Neural progenitor cell (in vitro differentiated cells): ENCODE measurements at regions not wholly inside any gene's neighbourhood (a gene's known extent, or its start where the extent isn't known, plus 50 kb on each side); places are given as distances from the start of the nearest gene placed in this dataset.

ENCODE experiments used
- DNase-seq: peaks from one replicate; pipeline ENCODE4 v3.0.0-alpha.2; 2016; ENCODE audit warnings: low spot score
- H2AFZ ChIP-seq: fragments of 200-600 bp; sonication (generic); replicated peaks from 2 replicates; pipeline ENCODE4 v1.6.1; 2016; ENCODE audit warnings: antibody characterized with exemption
- H3F3A ChIP-seq: fragments of 200-600 bp; sonication (generic); 2 replicates; pipeline ENCODE4 v1.6.1; 2016; ENCODE audit warnings: antibody characterized with exemption, low read depth
- H3K27ac ChIP-seq: fragments of 200-600 bp; sonication (generic); 2 replicates; pipeline ENCODE4 v1.5.1; 2016; ENCODE audit warnings: mild to moderate bottlenecking
- H3K27me3 ChIP-seq: fragments of 200-600 bp; sonication (generic); 2 replicates; pipeline ENCODE4 v1.6.1; 2016; ENCODE audit warnings: mild to moderate bottlenecking, moderate library complexity
- H3K36me3 ChIP-seq: fragments of 200-600 bp; sonication (generic); 2 replicates; pipeline ENCODE4 v1.5.1; 2016
- H3K4me1 ChIP-seq: fragments of 200-600 bp; sonication (generic); 2 replicates; pipeline ENCODE4 v1.6.1; 2016; ENCODE audit warnings: mixed run types
- H3K4me2 ChIP-seq: fragments of 200-600 bp; sonication (generic); 2 replicates; pipeline ENCODE4 v1.6.1; 2016
- H3K4me3 ChIP-seq: fragments of 200-600 bp; sonication (generic); 2 replicates; pipeline ENCODE4 v1.5.1; 2016
- H3K79me2 ChIP-seq: fragments of 200-600 bp; sonication (generic); 2 replicates; pipeline ENCODE4 v1.6.1; 2016; ENCODE audit warnings: low read depth
- H3K9ac ChIP-seq: fragments of 200-600 bp; sonication (generic); 2 replicates; pipeline ENCODE4 v1.6.1; 2016
- H3K9me3 ChIP-seq: fragments of 200-600 bp; sonication (generic); 2 replicates; pipeline ENCODE4 v1.5.1; 2016; ENCODE audit warnings: low read depth
- H4K20me1 ChIP-seq: fragments of 200-600 bp; sonication (generic); 2 replicates; pipeline ENCODE4 v1.6.1; 2016; ENCODE audit warnings: low read depth
- H3K27ac Mint-ChIP-seq: 3 replicates; pipeline ENCODE4 v1.8.0; 2021; ENCODE audit warnings: mixed read lengths
- H3K27me3 Mint-ChIP-seq: 2 replicates; pipeline ENCODE4 v1.8.0; 2022; ENCODE audit warnings: low read depth, mild to moderate bottlenecking, inconsistent platforms, moderate library complexity, mixed read lengths; ENCODE audit not compliant: insufficient read depth
- H3K36me3 Mint-ChIP-seq: 3 replicates; pipeline ENCODE4 v1.8.0; 2021; ENCODE audit warnings: mixed read lengths
- H3K4me1 Mint-ChIP-seq: 3 replicates; pipeline ENCODE4 v1.8.0; 2021; ENCODE audit warnings: mixed read lengths
- H3K4me3 Mint-ChIP-seq: 3 replicates; pipeline ENCODE4 v1.8.0; 2021; ENCODE audit warnings: mild to moderate bottlenecking, moderate library complexity, mixed read lengths
- H3K9me3 Mint-ChIP-seq: 3 replicates; pipeline ENCODE4 v1.8.0; 2020; ENCODE audit warnings: mixed read lengths
- EZH2 ChIP-seq: fragments of 200-600 bp; sonication (generic); IDR thresholded peaks from 2 replicates; pipeline ENCODE4 v1.6.1; 2017; ENCODE audit warnings: antibody characterized with exemption, mild to moderate bottlenecking, moderate library complexity
- EZH2phosphoT487 ChIP-seq: fragments of 200-600 bp; sonication (generic); IDR thresholded peaks from 2 replicates; pipeline ENCODE4 v1.6.1; 2017; ENCODE audit warnings: antibody characterized with exemption
- TF ChIP-seq, protein P1 (sequence below): fragments of 200-600 bp; sonication (generic); IDR thresholded peaks from 2 replicates; pipeline ENCODE4 v1.5.1; 2017; ENCODE audit warnings: antibody characterized with exemption, mild to moderate bottlenecking

DNA sequence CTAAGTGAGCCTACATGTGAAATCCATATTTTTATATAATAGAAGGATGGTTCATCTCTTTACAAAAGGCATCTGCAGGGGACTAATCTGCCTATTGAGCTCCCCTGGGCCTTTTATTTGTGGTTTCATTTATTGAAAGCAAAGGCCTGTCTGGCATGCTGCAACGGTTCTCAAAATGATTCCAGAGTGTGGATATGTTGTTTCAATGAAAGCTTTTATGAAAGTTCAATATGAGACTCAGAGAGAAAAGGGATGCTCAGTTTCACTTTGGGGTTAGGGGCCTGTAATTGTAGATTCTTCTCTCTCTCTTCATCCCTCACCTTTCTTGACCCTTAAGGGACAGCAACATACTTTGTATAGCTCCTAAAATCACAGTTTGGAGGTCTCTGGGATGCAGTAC is 204.2 kb upstream of the CASK start:
- no peak overlapping the region for H3K4me2 ChIP-seq
- Mint-ChIP-seq H3K4me1 (peaks cover 16% of the 10 kb centered on the region), H3K9me3 (peaks cover 4% of the 10 kb centered on the region), H3K4me3 (no peak overlapping the region), H3K27me3 (no peaks in the 10 kb centered on the region), H3K27ac (no peak overlapping the region), H3K36me3 (no peaks in the 10 kb centered on the region)
- no peaks in the 10 kb centered on the region for H3K4me1 ChIP-seq
- H3K27ac ChIP-seq: no peak overlapping the region
- H3K9me3 ChIP-seq: no peaks in the 10 kb centered on the region
- H3K36me3 ChIP-seq: no peaks in the 10 kb centered on the region
- DNase-seq: no peak
- no peak overlapping the region for H3K4me3 ChIP-seq
- H3K9ac ChIP-seq: no peak overlapping the region
- no peak overlapping the region for H2AFZ ChIP-seq
- H3F3A ChIP-seq: no peaks in the 10 kb centered on the region
- H3K27me3 ChIP-seq: no peaks in the 10 kb centered on the region
- TF ChIP-seq EZH2 (no peak), EZH2phosphoT487 (no peak)
- TF ChIP-seq, protein P1, sequence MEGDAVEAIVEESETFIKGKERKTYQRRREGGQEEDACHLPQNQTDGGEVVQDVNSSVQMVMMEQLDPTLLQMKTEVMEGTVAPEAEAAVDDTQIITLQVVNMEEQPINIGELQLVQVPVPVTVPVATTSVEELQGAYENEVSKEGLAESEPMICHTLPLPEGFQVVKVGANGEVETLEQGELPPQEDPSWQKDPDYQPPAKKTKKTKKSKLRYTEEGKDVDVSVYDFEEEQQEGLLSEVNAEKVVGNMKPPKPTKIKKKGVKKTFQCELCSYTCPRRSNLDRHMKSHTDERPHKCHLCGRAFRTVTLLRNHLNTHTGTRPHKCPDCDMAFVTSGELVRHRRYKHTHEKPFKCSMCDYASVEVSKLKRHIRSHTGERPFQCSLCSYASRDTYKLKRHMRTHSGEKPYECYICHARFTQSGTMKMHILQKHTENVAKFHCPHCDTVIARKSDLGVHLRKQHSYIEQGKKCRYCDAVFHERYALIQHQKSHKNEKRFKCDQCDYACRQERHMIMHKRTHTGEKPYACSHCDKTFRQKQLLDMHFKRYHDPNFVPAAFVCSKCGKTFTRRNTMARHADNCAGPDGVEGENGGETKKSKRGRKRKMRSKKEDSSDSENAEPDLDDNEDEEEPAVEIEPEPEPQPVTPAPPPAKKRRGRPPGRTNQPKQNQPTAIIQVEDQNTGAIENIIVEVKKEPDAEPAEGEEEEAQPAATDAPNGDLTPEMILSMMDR: no peak
- H4K20me1 ChIP-seq: no peaks in the 10 kb centered on the region
- no peaks in the 10 kb centered on the region for H3K79me2 ChIP-seq

DNA sequence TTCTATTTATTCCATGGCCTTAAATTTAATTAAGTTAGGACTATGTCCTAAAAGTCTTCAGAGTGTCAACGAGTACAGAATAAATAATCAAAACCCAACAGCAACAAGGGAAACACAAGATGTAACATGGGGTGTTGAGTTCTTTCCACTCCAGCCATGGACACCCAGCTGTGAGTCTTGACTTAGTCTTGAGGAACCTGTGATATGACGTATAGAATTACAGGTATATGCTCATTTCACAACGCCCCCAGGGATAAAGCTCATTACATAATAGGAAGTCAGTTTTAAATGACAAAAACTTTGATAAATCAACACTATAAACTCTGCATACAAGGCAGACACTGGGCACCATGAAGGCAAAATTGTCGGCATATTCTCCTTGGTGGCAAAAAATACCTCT is 200.0 kb upstream of the CASK start:
- H3K27me3 Mint-ChIP-seq: no peaks in the 10 kb centered on the region
- peaks cover 4% of the 10 kb centered on the region for H3K9me3 Mint-ChIP-seq
- Histone ChIP-seq H3K4me3 (no peak overlapping the region), H3K9me3 (no peaks in the 10 kb centered on the region), H3K27ac (no peak overlapping the region), H3K36me3 (no peaks in the 10 kb centered on the region), H2AFZ (no peak overlapping the region), H3F3A (no peaks in the 10 kb centered on the region), H3K27me3 (no peaks in the 10 kb centered on the region), H3K79me2 (no peaks in the 10 kb centered on the region), H4K20me1 (no peaks in the 10 kb centered on the region), H3K9ac (no peak overlapping the region), H3K4me1 (no peaks in the 10 kb centered on the region), H3K4me2 (no peak overlapping the region)
- TF ChIP-seq, protein P1: no peak
- no peak for TF ChIP-seq EZH2phosphoT487
- TF ChIP-seq EZH2: no peak
- H3K4me1 Mint-ChIP-seq: peaks cover 16% of the 10 kb centered on the region
- H3K4me3 Mint-ChIP-seq: no peak overlapping the region
- H3K27ac Mint-ChIP-seq: no peak overlapping the region
- DNase-seq: no peak
- H3K36me3 Mint-ChIP-seq: no peaks in the 10 kb centered on the region

DNA sequence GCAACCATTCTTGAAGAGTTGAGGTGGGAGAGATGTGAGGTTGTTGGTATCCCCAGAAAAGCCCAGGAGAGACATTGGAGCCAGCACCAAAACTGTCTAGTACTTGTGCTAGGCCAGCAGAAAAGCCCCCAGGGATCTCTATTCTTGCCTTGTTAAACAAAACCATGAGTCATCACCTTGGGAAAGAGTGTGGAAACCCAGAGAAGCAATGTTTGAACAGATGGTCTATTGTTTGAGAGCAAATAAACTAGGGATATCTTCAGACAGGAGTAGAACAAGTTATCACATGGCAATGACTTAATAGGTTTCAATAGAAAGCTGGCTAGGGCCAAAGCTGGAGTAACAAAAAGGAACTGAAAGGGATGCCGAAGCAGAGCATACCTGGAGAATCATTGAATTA is 195.7 kb upstream of the CASK start:
- Histone ChIP-seq H3K9ac (no peak overlapping the region), H3F3A (no peaks in the 10 kb centered on the region), H3K4me3 (no peak overlapping the region), H2AFZ (no peak overlapping the region), H3K27me3 (no peaks in the 10 kb centered on the region), H3K4me2 (no peak overlapping the region), H3K4me1 (no peaks in the 10 kb centered on the region), H3K27ac (no peak overlapping the region), H4K20me1 (no peaks in the 10 kb centered on the region), H3K79me2 (no peaks in the 10 kb centered on the region), H3K36me3 (no peaks in the 10 kb centered on the region), H3K9me3 (no peaks in the 10 kb centered on the region)
- TF ChIP-seq EZH2 (no peak), EZH2phosphoT487 (no peak)
- TF ChIP-seq, protein P1: no peak
- H3K4me3 Mint-ChIP-seq: no peak overlapping the region
- H3K27ac Mint-ChIP-seq: no peak overlapping the region
- H3K27me3 Mint-ChIP-seq: no peaks in the 10 kb centered on the region
- H3K9me3 Mint-ChIP-seq: peaks cover under 1% of the 10 kb centered on the region
- H3K36me3 Mint-ChIP-seq: no peaks in the 10 kb centered on the region
- no peaks in the 10 kb centered on the region for H3K4me1 Mint-ChIP-seq
- no peak for DNase-seq

DNA sequence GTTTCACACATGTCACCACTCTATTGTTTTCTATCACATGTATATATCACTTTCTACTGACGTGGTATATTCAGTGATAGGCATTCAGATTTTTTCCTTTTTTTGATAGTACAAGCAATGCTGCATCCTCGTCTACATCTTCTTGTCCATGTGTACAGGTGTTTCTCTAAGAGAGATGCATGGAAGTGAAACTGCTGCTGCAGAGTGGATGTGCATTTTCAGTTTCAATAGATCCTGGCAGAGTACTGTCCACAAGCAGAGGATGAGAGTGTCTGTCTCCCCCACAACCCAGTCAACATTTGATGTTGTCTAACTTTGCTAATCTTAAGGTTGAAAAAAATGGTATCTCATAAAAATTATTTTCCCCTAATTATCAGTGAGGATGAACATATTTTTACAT is 194.0 kb upstream of the CASK start:
- no peak overlapping the region for H3K4me3 ChIP-seq
- peaks cover 6% of the 10 kb centered on the region for H3K9me3 Mint-ChIP-seq
- TF ChIP-seq, protein P1: no peak
- TF ChIP-seq EZH2: no peak
- TF ChIP-seq EZH2phosphoT487: no peak

More for the DNA sequence above, 194.0 kb upstream of the CASK start:
- Histone ChIP-seq H2AFZ (no peak overlapping the region), H3K79me2 (no peaks in the 10 kb centered on the region), H3K9ac (no peak overlapping the region), H3K27me3 (no peaks in the 10 kb centered on the region), H3F3A (no peaks in the 10 kb centered on the region), H3K4me1 (no peaks in the 10 kb centered on the region), H4K20me1 (no peaks in the 10 kb centered on the region), H3K36me3 (no peaks in the 10 kb centered on the region), H3K27ac (no peak overlapping the region), H3K9me3 (no peaks in the 10 kb centered on the region), H3K4me2 (no peak overlapping the region)
- H3K4me3 Mint-ChIP-seq: no peak overlapping the region
- H3K4me1 Mint-ChIP-seq: no peaks in the 10 kb centered on the region
- no peaks in the 10 kb centered on the region for H3K36me3 Mint-ChIP-seq
- DNase-seq: no peak
- no peak overlapping the region for H3K27ac Mint-ChIP-seq
- H3K27me3 Mint-ChIP-seq: no peaks in the 10 kb centered on the region
